Thyroid gland (tissue), 4 donors: ENCODE measurements at regions not wholly inside any gene's neighbourhood (a gene's known extent, or its start where the extent isn't known, plus 50 kb on each side); places are given as distances from the start of the nearest gene placed in this dataset.

Experiments
- DNase-seq, 2 donors: peaks; one replicate each; pipeline ENCODE4 v3.0.0-alpha.2; 2019
- H3K27ac ChIP-seq, 3 donors: fragments of 200-600 bp; sonication (generic); 1 replicate in 2 of 3; 2 replicates in 1 of 3; pipeline ENCODE4 v1.5.1; 2016 to 2019; ENCODE audit warnings: mild to moderate bottlenecking in 1 of 3, moderate library complexity in 1 of 3
- H3K27me3 ChIP-seq: fragments of 200-600 bp; sonication (generic); one replicate; pipeline ENCODE4 v1.5.1; 2019
- H3K36me3 ChIP-seq, 2 donors: fragments of 200-600 bp; sonication (generic); one replicate each; pipeline ENCODE4 v1.5.1; 2016 to 2019
- H3K4me1 ChIP-seq, 2 donors: fragments of 200-600 bp; sonication (generic); one replicate each; pipeline ENCODE4 v1.5.1; 2017 to 2019
- H3K4me3 ChIP-seq, 3 donors: fragments of 200-600 bp; sonication (generic); replicated peaks in 1 of 3; 1 replicate in 2 of 3; 2 replicates in 1 of 3; pipeline ENCODE4 v1.5.1; 2016; ENCODE audit warnings: mild to moderate bottlenecking in 1 of 3
- H3K9me3 ChIP-seq: fragments of 200-600 bp; sonication (generic); one replicate; pipeline ENCODE4 v1.5.1; 2017
- POLR2A ChIP-seq, 2 donors: fragments of 450-650 bp; IDR thresholded peaks; one replicate each; pipeline ENCODE4 v1.6.1; 2017; ENCODE audit warnings: antibody characterized with exemption in 2 of 2, mild to moderate bottlenecking in 2 of 2, moderate library complexity in 1 of 2
- WGBS, 2 donors: methylation state at CpG; one replicate each; pipeline ENCODE4 v1.1.5; 2017; 5-methylcytosine and 5-hydroxymethylcytosine counted together
- intact Hi-C: fragments of 100-400 bp; cut with DNase I; formaldehyde crosslinking; loops from one replicate; pipeline ENCODE4 v1.15.1; 2023
- TF ChIP-seq, protein P1 (sequence below), 6 experiments: fragments of 200-600 bp in 3 of 6; fragments of 450-650 bp in 3 of 6; sonication (generic) in 3 of 6; IDR thresholded peaks; one replicate each; pipeline ENCODE4 v1.5.1; 2016 to 2019; ENCODE audit warnings: antibody characterized with exemption in 6 of 6, mild to moderate bottlenecking in 2 of 6, inconsistent platforms in 1 of 6, moderate library complexity in 1 of 6

DNA sequence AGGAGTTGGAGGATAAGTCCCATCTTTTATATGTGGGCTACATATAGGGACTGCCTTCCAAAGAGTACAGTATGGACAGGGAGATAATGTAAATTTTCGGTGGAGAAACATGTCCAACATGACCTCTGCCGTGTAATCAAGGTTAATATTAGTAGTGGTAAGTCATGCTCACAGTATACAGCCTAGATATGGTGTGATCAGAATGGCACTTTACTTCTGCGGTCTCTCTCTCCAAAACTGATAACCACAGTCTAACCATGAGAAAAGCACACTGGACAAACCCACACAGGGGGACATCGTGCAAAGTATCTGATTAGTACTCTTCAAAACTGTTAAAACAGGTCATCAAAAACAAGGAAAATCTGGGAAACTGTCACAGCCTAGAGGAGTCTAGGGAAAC lies 66.6 kb upstream of the PLCL2 start:
- 84 to 90% methylated on average over 4 of the region's 4 CpGs for WGBS, 2 donors
- no peak overlapping the region for H3K27ac ChIP-seq
- TF ChIP-seq, protein P1, sequence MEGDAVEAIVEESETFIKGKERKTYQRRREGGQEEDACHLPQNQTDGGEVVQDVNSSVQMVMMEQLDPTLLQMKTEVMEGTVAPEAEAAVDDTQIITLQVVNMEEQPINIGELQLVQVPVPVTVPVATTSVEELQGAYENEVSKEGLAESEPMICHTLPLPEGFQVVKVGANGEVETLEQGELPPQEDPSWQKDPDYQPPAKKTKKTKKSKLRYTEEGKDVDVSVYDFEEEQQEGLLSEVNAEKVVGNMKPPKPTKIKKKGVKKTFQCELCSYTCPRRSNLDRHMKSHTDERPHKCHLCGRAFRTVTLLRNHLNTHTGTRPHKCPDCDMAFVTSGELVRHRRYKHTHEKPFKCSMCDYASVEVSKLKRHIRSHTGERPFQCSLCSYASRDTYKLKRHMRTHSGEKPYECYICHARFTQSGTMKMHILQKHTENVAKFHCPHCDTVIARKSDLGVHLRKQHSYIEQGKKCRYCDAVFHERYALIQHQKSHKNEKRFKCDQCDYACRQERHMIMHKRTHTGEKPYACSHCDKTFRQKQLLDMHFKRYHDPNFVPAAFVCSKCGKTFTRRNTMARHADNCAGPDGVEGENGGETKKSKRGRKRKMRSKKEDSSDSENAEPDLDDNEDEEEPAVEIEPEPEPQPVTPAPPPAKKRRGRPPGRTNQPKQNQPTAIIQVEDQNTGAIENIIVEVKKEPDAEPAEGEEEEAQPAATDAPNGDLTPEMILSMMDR (IDR thresholded peaks at IDR 0.05), result no peak
- no peak for TF ChIP-seq POLR2A (IDR thresholded peaks at IDR 0.05)
- no peaks in the 10 kb centered on the region for H3K4me1 ChIP-seq
- H3K36me3 ChIP-seq, result no peaks in the 10 kb centered on the region
- H3K4me3 ChIP-seq, result no peak overlapping the region
- no peak for DNase-seq
- intact Hi-C loops, result no loop called here
- H3K9me3 ChIP-seq, result no peaks in the 10 kb centered on the region
- H3K27me3 ChIP-seq, result no peaks in the 10 kb centered on the region

DNA sequence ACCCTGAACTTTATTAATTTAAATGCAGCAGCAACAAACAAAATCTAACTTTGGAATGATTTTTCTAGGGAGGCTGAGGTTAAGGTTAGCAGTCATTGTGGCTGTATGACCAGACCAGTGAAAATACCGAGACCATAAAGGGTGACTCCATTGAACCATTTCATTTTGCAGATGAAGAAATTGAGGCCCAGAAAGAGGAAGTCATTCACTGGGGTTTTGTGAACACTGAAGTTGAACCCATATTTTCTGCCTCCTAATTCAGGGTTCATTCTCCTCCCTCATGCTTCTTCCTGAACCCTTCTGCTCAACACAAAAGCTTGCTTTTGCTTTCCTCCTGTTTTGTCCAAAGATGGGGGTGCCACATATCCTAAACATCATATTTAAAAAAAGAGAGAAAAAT lies 65.8 kb upstream of the PLCL2 start:
- intact Hi-C loops, result no loop called here
- DNase-seq, result no peak
- 85 to 96% methylated on average over 1 of the region's 1 CpG for WGBS, 2 donors

DNA sequence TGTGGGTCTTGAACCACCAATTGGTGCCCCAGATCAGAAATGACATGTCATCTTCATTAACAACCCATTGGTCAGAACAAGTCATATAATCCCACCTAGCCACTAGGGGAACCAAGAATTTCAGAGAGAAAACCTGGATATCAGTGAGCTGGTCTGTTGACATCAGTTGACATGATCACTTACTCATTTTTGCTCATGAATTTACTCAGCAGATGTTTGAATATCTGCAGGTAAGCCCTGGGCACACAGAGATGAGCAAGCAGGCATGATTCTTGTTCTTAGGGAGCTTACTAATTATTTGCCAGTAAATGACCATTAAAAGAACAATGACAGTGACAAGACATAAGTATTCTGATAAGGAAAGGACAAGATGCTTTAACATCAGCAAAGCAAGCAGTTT lies 64.3 kb upstream of the PLCL2 start:
- H3K27ac ChIP-seq, result no peak overlapping the region
- intact Hi-C loops, result no loop called here
- TF ChIP-seq, protein P1 (IDR thresholded peaks at IDR 0.05), result no peak
- TF ChIP-seq POLR2A (IDR thresholded peaks at IDR 0.05), result no peak
- no peaks in the 10 kb centered on the region for H3K9me3 ChIP-seq
- no peaks in the 10 kb centered on the region for H3K36me3 ChIP-seq
- DNase-seq, result no peak
- no peaks in the 10 kb centered on the region for H3K27me3 ChIP-seq
- H3K4me1 ChIP-seq, result no peaks in the 10 kb centered on the region
- H3K4me3 ChIP-seq, result no peak overlapping the region

More for the DNA sequence above, 65.8 kb upstream of the PLCL2 start:
- Histone ChIP-seq H3K4me1 (no peaks in the 10 kb centered on the region), H3K27me3 (no peaks in the 10 kb centered on the region), H3K4me3 (no peak overlapping the region), H3K27ac (no peak overlapping the region), H3K36me3 (no peaks in the 10 kb centered on the region), H3K9me3 (no peaks in the 10 kb centered on the region)
- TF ChIP-seq POLR2A (IDR thresholded peaks at IDR 0.05), result no peak
- TF ChIP-seq, protein P1 (IDR thresholded peaks at IDR 0.05), result no peak

DNA sequence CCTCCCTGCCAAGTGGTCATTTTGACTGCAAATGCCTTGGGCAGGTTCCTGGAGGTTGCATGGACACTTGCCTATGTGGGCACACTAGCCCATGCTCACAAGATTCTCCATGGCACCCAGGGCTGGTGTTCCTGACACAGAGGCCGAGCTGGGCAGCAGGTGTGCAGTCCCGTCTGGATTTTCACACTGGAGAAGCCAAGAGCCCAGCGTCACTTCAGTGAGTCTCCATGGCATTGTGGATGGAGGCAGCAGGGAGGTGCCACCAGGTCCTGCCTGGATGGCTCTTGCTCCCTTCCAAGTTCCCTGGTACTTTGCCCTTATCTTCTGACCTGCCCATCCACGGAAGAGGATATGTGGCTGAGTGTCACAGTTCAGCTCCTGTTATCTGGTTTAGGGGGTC lies 63.7 kb upstream of the PLCL2 start:
- intact Hi-C loops, result no loop called here
- WGBS, 2 donors, result 56 to 59% methylated on average over 4 of the region's 4 CpGs
- Histone ChIP-seq H3K4me3 (no peak overlapping the region), H3K9me3 (no peaks in the 10 kb centered on the region), H3K4me1 (no peaks in the 10 kb centered on the region), H3K27ac (no peak overlapping the region), H3K36me3 (no peaks in the 10 kb centered on the region), H3K27me3 (no peaks in the 10 kb centered on the region)
- no peak for DNase-seq
- no peak for TF ChIP-seq POLR2A (IDR thresholded peaks at IDR 0.05)
- TF ChIP-seq, protein P1 (IDR thresholded peaks at IDR 0.05), result no peak

DNA sequence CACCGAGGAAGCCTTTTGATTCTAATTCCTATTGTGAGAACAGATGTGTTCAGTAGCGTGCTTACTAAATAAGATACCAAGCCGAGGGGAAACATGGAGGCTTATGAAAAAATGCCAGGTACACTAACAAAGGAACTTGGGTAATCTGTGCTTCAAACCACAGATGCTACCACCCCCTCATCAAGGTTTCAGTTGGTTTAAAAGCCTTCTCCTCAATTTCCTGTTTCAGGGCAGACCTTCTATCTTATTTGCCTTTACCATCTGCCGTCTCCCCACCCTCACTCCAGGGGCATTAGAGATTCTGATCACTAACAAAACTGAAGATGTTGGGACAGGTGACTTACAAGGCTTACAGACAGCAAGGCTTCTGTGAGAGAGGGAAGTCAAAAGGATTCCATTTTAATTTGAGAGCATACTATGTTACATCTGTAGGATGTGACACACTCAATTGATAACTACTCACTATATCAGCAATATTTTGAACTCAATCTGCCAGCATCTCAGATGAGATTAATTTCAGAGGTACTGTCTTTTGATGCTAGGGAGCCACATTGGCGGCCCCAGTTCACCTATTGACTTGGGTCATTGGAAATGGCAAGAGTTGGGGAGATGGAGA lies 60.6 kb upstream of the PLCL2 start:
- no peak overlapping the region for H3K27ac ChIP-seq
- intact Hi-C loops, result no loop called here
- no peak for DNase-seq
- no peaks in the 10 kb centered on the region for H3K36me3 ChIP-seq
- H3K9me3 ChIP-seq, result no peaks in the 10 kb centered on the region
- H3K4me1 ChIP-seq, result no peaks in the 10 kb centered on the region
- H3K27me3 ChIP-seq, result no peaks in the 10 kb centered on the region
- 73 to 83% methylated on average over 5 of the region's 5 CpGs for WGBS, 2 donors
- no peak for TF ChIP-seq POLR2A (IDR thresholded peaks at IDR 0.05)
- TF ChIP-seq, protein P1 (IDR thresholded peaks at IDR 0.05), result no peak
- no peak overlapping the region for H3K4me3 ChIP-seq
